Ishikawa (cell line): ENCODE measurements at regions not wholly inside any gene's neighbourhood (a gene's known extent, or its start where the extent isn't known, plus 50 kb on each side); places are given as distances from the start of the nearest gene placed in this dataset.

ENCODE experiments used
- CEBPB ChIP-seq: IDR thresholded peaks from 2 replicates; pipeline ENCODE4 v1.6.1; 2012
- CREB1 ChIP-seq: IDR thresholded peaks from 2 replicates; pipeline ENCODE4 v1.6.1; 2012; ENCODE audit warnings: low read depth
- EP300 ChIP-seq: IDR thresholded peaks from 2 replicates; pipeline ENCODE4 v1.6.1; 2012; ENCODE audit warnings: borderline replicate concordance
- RAD21 ChIP-seq: IDR thresholded peaks from 2 replicates; pipeline ENCODE4 v1.6.1; 2012; ENCODE audit warnings: low read depth
- REST ChIP-seq: IDR thresholded peaks from 2 replicates; pipeline ENCODE4 v1.6.1; 2012; ENCODE audit warnings: low read depth, mild to moderate bottlenecking
- TAF1 ChIP-seq: IDR thresholded peaks from 2 replicates; pipeline ENCODE4 v1.6.1; 2012; ENCODE audit warnings: low read depth, mild to moderate bottlenecking
- TEAD4 ChIP-seq: IDR thresholded peaks from 2 replicates; pipeline ENCODE4 v1.6.1; 2012
- USF1 ChIP-seq: IDR thresholded peaks from 2 replicates; pipeline ENCODE4 v1.6.1; 2012
- YY1 ChIP-seq: IDR thresholded peaks from 2 replicates; pipeline ENCODE4 v1.6.1; 2012; ENCODE audit warnings: low read depth
- ZBTB7A ChIP-seq: IDR thresholded peaks from 2 replicates; pipeline ENCODE4 v1.6.1; 2012; ENCODE audit warnings: low read depth
- TF ChIP-seq, protein P1 (sequence below): IDR thresholded peaks from 2 replicates; pipeline ENCODE4 v1.6.1; 2012

- no peak for TF ChIP-seq REST
- no peak for TF ChIP-seq CREB1
- no peak for TF ChIP-seq RAD21
- no peak for TF ChIP-seq EP300
- no peak for TF ChIP-seq USF1
- no peak for TF ChIP-seq YY1
- no peak for TF ChIP-seq ZBTB7A
- TF ChIP-seq, protein P1, sequence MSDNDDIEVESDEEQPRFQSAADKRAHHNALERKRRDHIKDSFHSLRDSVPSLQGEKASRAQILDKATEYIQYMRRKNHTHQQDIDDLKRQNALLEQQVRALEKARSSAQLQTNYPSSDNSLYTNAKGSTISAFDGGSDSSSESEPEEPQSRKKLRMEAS = no peak
- no peak for TF ChIP-seq TAF1
- TF ChIP-seq CEBPB = no peak
- TF ChIP-seq TEAD4 = no peak
Observed at GRCh38 chr2:145874466-145874865, 1354.5 kb upstream of the ZEB2 start.
